CD4-positive, alpha-beta T cell (primary cell): ENCODE measurements at regions not wholly inside any gene's neighbourhood (a gene's known extent, or its start where the extent isn't known, plus 50 kb on each side); places are given as distances from the start of the nearest gene placed in this dataset.
"Not testable (repeated sequence)": the region's sequence is repeated elsewhere in the genome, so short reads cannot be mapped to it uniquely, and the experiment has no call there.

Source experiments
- ATAC-seq: fragments of 200-7000 bp; cut with Tn5 transposase; one replicate; pipeline ENCODE4 v1.10.0; 2022; ENCODE audit warnings: mild to moderate bottlenecking; ENCODE audit not compliant: poor library complexity
- CTCF ChIA-PET: fragments of 350-600 bp; sonication (Branson Sonifier 250); formaldehyde crosslinking; loops from one replicate; lab custom pipeline; 2021; ENCODE audit warnings: antibody characterized with exemption, inconsistent platforms; lab: Charles Lee
- POLR2A ChIA-PET: fragments of 350-600 bp; sonication (Branson Sonifier 250); formaldehyde crosslinking; loops from one replicate; lab custom pipeline; 2021; ENCODE audit warnings: antibody characterized with exemption, inconsistent platforms; lab: Charles Lee
- DNase-seq, 14 experiments: peaks; one replicate each; pipeline ENCODE4 v3.0.0-alpha.2; 2013 to 2020; ENCODE audit warnings: mixed read lengths in 2 of 14
- H3K27ac ChIP-seq, 2 donors: one replicate each; pipeline versions ENCODE4 v1.5.1 to v1.7.0; 2013; ENCODE audit warnings: low read length in 2 of 2, low read depth in 1 of 2, mild to moderate bottlenecking in 1 of 2
- H3K27me3 ChIP-seq, 2 experiments: 1 replicate in 1 of 2; 2 replicates in 1 of 2; pipeline versions ENCODE4 v1.6.1 to v1.7.0; 2013; ENCODE audit warnings: low read length in 2 of 2, control low read depth in 1 of 2, mild to moderate bottlenecking in 1 of 2, moderate library complexity in 1 of 2; ENCODE audit not compliant: insufficient read depth in 2 of 2, control insufficient read depth in 1 of 2
- H3K36me3 ChIP-seq: one replicate; pipeline ENCODE4 v1.6.1; 2013; ENCODE audit warnings: low read length, control low read depth; ENCODE audit not compliant: insufficient read depth
- H3K4me1 ChIP-seq: one replicate; pipeline ENCODE4 v1.6.1; 2013; ENCODE audit warnings: low read length, control low read depth; ENCODE audit not compliant: insufficient read depth
- H3K4me3 ChIP-seq: one replicate; pipeline ENCODE4 v1.5.1; 2013; ENCODE audit warnings: mild to moderate bottlenecking, low read length, moderate library complexity
- H3K9me3 ChIP-seq, 2 experiments: 1 replicate in 1 of 2; 2 replicates in 1 of 2; pipeline versions ENCODE4 v1.6.1 to v1.7.0; 2013; ENCODE audit warnings: low read length in 2 of 2, mild to moderate bottlenecking in 2 of 2, control low read depth in 1 of 2, moderate library complexity in 1 of 2; ENCODE audit not compliant: control insufficient read depth in 1 of 2, insufficient read depth in 1 of 2
- H3K27ac Mint-ChIP-seq: one replicate; pipeline ENCODE4 v1.8.0; 2020; ENCODE audit warnings: mixed read lengths
- H3K27me3 Mint-ChIP-seq: one replicate; pipeline ENCODE4 v1.8.0; 2021; ENCODE audit warnings: mixed read lengths
- H3K36me3 Mint-ChIP-seq: one replicate; pipeline ENCODE4 v1.8.0; 2021; ENCODE audit warnings: low read depth, mixed read lengths
- H3K4me1 Mint-ChIP-seq: one replicate; pipeline ENCODE4 v1.8.0; 2021; ENCODE audit warnings: low read depth, mixed read lengths
- H3K4me3 Mint-ChIP-seq: one replicate; pipeline ENCODE4 v1.8.0; 2020; ENCODE audit warnings: mild to moderate bottlenecking, mixed read lengths
- H3K9me3 Mint-ChIP-seq: one replicate; pipeline ENCODE4 v1.8.0; 2020; ENCODE audit warnings: mixed read lengths
- CTCF ChIP-seq: fragments of 200-600 bp; IDR thresholded peaks from one replicate; pipeline ENCODE4 v1.8.0; 2022; ENCODE audit warnings: antibody characterized with exemption, mild to moderate bottlenecking
- intact Hi-C, 2 experiments: fragments of 100-400 bp; cut with DNase I in 1 of 2; cut with micrococcal nuclease in 1 of 2; formaldehyde crosslinking; loops; one replicate each; pipeline versions ENCODE4 v1.15.1 to v1.9.0; 2023 to 2025; cut with DNase I, micrococcal nuclease

- Histone ChIP-seq H3K36me3 (no peaks in the 10 kb centered on the region), H3K27ac (no peak overlapping the region), H3K4me3 (no peak overlapping the region), H3K9me3 (peaks cover 0 to 4% of the 10 kb centered on the region in 2 experiments), H3K4me1 (peaks cover 27% of the 10 kb centered on the region), H3K27me3 (no peaks in the 10 kb centered on the region)
- Mint-ChIP-seq H3K36me3 (no peaks in the 10 kb centered on the region), H3K4me3 (no peak overlapping the region), H3K27me3 (no peaks in the 10 kb centered on the region), H3K9me3 (no peaks in the 10 kb centered on the region), H3K4me1 (peaks cover 27% of the 10 kb centered on the region), H3K27ac (no peak overlapping the region)
- CTCF ChIA-PET = no interaction called here
- intact Hi-C loops = no loop called here
- POLR2A ChIA-PET = no interaction called here
- TF ChIP-seq CTCF = no peak
- ATAC-seq = no peak
- no peak for DNase-seq
Observed at GRCh38 chr22:25397616-25398015, 166.9 kb upstream of the GRK3 start.

GRCh38 chr22:25398591-25399062, 165.8 kb upstream of the GRK3 start:
- H3K27ac ChIP-seq, CTCF ChIA-PET, H3K4me3 ChIP-seq, H3K36me3 Mint-ChIP-seq, POLR2A ChIA-PET, intact Hi-C loops, H3K9me3 Mint-ChIP-seq, H3K27ac Mint-ChIP-seq, DNase-seq, ATAC-seq, H3K27me3 Mint-ChIP-seq, H3K27me3 ChIP-seq, H3K4me3 Mint-ChIP-seq, H3K9me3 ChIP-seq, H3K36me3 ChIP-seq: not testable (repeated sequence)
- peaks cover 37% of the 10 kb centered on the region for H3K4me1 Mint-ChIP-seq
- peaks cover 37% of the 10 kb centered on the region for H3K4me1 ChIP-seq

- DNase-seq (no peak), ATAC-seq (no peak)
Observed at GRCh38 chr22:25399649-25400151, 164.8 kb upstream of the GRK3 start.

More at GRCh38 chr22:25399649-25400151, 164.8 kb upstream of the GRK3 start:
- no peak overlapping the region for H3K27ac Mint-ChIP-seq
- H3K36me3 Mint-ChIP-seq = no peaks in the 10 kb centered on the region
- no peaks in the 10 kb centered on the region for H3K9me3 Mint-ChIP-seq
- peaks cover 0 to 4% of the 10 kb centered on the region in 2 experiments for H3K9me3 ChIP-seq
- peaks cover 44% of the 10 kb centered on the region for H3K4me1 Mint-ChIP-seq
- POLR2A ChIA-PET = interaction anchor here (0.7 kb wide), 1 partner anchor 17 kb away, joined by 3 read pairs; no protein-coding TSS in a partner anchor
- H3K27me3 ChIP-seq = no peaks in the 10 kb centered on the region
- H3K27me3 Mint-ChIP-seq = no peaks in the 10 kb centered on the region
- CTCF ChIA-PET = no interaction called here
- no peak for TF ChIP-seq CTCF
- no peak overlapping the region for H3K27ac ChIP-seq
- H3K4me3 Mint-ChIP-seq = no peak overlapping the region
- H3K36me3 ChIP-seq = no peaks in the 10 kb centered on the region
- no peak overlapping the region for H3K4me3 ChIP-seq
- intact Hi-C loops = no loop called here
- peaks cover 47% of the 10 kb centered on the region for H3K4me1 ChIP-seq
